IMR-90 (cell line): ENCODE measurements at regions not wholly inside any gene's neighbourhood (a gene's known extent, or its start where the extent isn't known, plus 50 kb on each side); places are given as distances from the start of the nearest gene placed in this dataset.
A peak's percentile ranks its signal among the peaks of the same experiment; 100 is the strongest.

Experiments used
- ATAC-seq: fragments of 200-7000 bp; cut with Tn5 transposase; 2 replicates; pipeline ENCODE4 v1.9.1; 2020; ENCODE audit warnings: low read depth, mild to moderate bottlenecking, moderate library complexity
- BruUV-seq: library from RNA; stranded (reverse); fragments of 400-500 nt; replicated peaks from 2 replicates; lab custom pipeline; 2021; lab: Mats Ljungman, UMichigan
- CTCF ChIA-PET: fragments of 300-600 bp; formaldehyde crosslinking; extraction: SDS; loops from one replicate; lab custom pipeline; 2021; ENCODE audit warnings: antibody characterized with exemption; lab: Yijun Ruan, JAX
- POLR2A ChIA-PET: fragments of 300-600 bp; sonication (Branson Sonifier 250); formaldehyde crosslinking; loops from one replicate; lab custom pipeline; 2022; ENCODE audit warnings: antibody characterized with exemption; ENCODE audit not compliant: unreplicated experiment; lab: Charles Lee
- DNase-seq: peaks from one replicate; pipeline ENCODE4 v3.0.0; 2013
- H2AFZ ChIP-seq: replicated peaks from 2 replicates; pipeline ENCODE3; 2013; ENCODE audit warnings: low read length, mild to moderate bottlenecking; ENCODE audit not compliant: poor library complexity
- H2AK5ac ChIP-seq: 2 replicates; pipeline ENCODE4 v1.6.1; 2013; ENCODE audit warnings: low read depth, low read length, inconsistent platforms
- H2AK9ac ChIP-seq: replicated peaks from 2 replicates; pipeline ENCODE3; 2013; ENCODE audit warnings: mild to moderate bottlenecking, low read depth, low read length, moderate library complexity; ENCODE audit not compliant: poor library complexity
- H2BK120ac ChIP-seq: 2 replicates; pipeline ENCODE4 v1.6.1; 2013; ENCODE audit warnings: low read depth, low read length, inconsistent platforms
- H2BK15ac ChIP-seq: 3 replicates; pipeline ENCODE4 v1.6.1; 2013; ENCODE audit warnings: low read depth, low read length, inconsistent platforms
- H2BK20ac ChIP-seq: 2 replicates; pipeline ENCODE4 v1.6.1; 2013; ENCODE audit warnings: low read depth, mild to moderate bottlenecking, inconsistent platforms, low read length, moderate library complexity
- H2BK5ac ChIP-seq: 2 replicates; pipeline ENCODE4 v1.6.1; 2013; ENCODE audit warnings: mild to moderate bottlenecking, low read depth, low read length, inconsistent platforms; ENCODE audit not compliant: poor library complexity, severe bottlenecking
- H3K14ac ChIP-seq: replicated peaks from 2 replicates; pipeline ENCODE4 v1.6.1; 2013; ENCODE audit warnings: low read depth, low read length, inconsistent platforms
- H3K18ac ChIP-seq: 2 replicates; pipeline ENCODE4 v1.6.1; 2013; ENCODE audit warnings: low read depth, low read length, control low read depth
- H3K23ac ChIP-seq: 2 replicates; pipeline ENCODE4 v1.6.1; 2013; ENCODE audit warnings: low read depth, low read length, inconsistent platforms
- H3K27ac ChIP-seq: 2 replicates; pipeline ENCODE4 v1.5.1; 2013; ENCODE audit warnings: mild to moderate bottlenecking, control low read depth, low read length; ENCODE audit not compliant: insufficient read depth
- H3K27me3 ChIP-seq: 2 replicates; pipeline ENCODE4 v1.6.1; 2013; ENCODE audit warnings: low read length; ENCODE audit not compliant: control insufficient read depth, insufficient read depth
- H3K36me3 ChIP-seq: 2 replicates; pipeline ENCODE4 v1.6.1; 2013; ENCODE audit warnings: low read length, mixed read lengths; ENCODE audit not compliant: control insufficient read depth, insufficient read depth
- H3K4ac ChIP-seq: 2 replicates; pipeline ENCODE4 v1.6.1; 2013; ENCODE audit warnings: low read depth, low read length, inconsistent platforms
- H3K4me1 ChIP-seq: 2 replicates; pipeline ENCODE4 v1.6.1; 2013; ENCODE audit warnings: low read length, mixed read lengths; ENCODE audit not compliant: control insufficient read depth, insufficient read depth
- H3K4me2 ChIP-seq: 2 replicates; pipeline ENCODE4 v1.6.1; 2013; ENCODE audit warnings: low read depth, mild to moderate bottlenecking, control low read depth, low read length, moderate library complexity
- H3K4me3 ChIP-seq: 2 replicates; pipeline ENCODE4 v1.5.1; 2013; ENCODE audit warnings: low read depth, mild to moderate bottlenecking, control low read depth, low read length, moderate library complexity; ENCODE audit not compliant: insufficient read depth
- H3K56ac ChIP-seq: 2 replicates; pipeline ENCODE4 v1.6.1; 2013; ENCODE audit warnings: low read length, inconsistent platforms; ENCODE audit not compliant: insufficient read depth; ENCODE audit errors: extremely low read depth
- H3K79me1 ChIP-seq, 2 experiments: 2 replicates each; pipeline ENCODE4 v1.6.1; 2013; ENCODE audit warnings: low read length in 2 of 2, inconsistent platforms in 1 of 2, low read depth in 1 of 2
- H3K9ac ChIP-seq: 2 replicates; pipeline ENCODE4 v1.6.1; 2013; ENCODE audit warnings: low read depth, low read length, control low read depth
- H3K9me1 ChIP-seq: 2 replicates; pipeline ENCODE4 v1.6.1; 2013; ENCODE audit warnings: low read length, inconsistent platforms; ENCODE audit not compliant: insufficient read depth
- H3K9me3 ChIP-seq: 2 replicates; pipeline ENCODE4 v1.6.1; 2013; ENCODE audit warnings: low read length; ENCODE audit not compliant: control insufficient read depth, insufficient read depth
- H4K20me1 ChIP-seq: 2 replicates; pipeline ENCODE4 v1.6.1; 2013; ENCODE audit warnings: low read length, inconsistent platforms; ENCODE audit not compliant: insufficient read depth
- H4K5ac ChIP-seq: 2 replicates; pipeline ENCODE4 v1.6.1; 2013; ENCODE audit warnings: mild to moderate bottlenecking, low read depth, low read length, control low read depth
- H4K8ac ChIP-seq, 2 experiments: 2 replicates each; pipeline ENCODE4 v1.6.1; 2013; ENCODE audit warnings: low read depth in 2 of 2, low read length in 2 of 2, control low read depth in 1 of 2, inconsistent platforms in 1 of 2
- H4K91ac ChIP-seq: 2 replicates; pipeline ENCODE4 v1.6.1; 2013; ENCODE audit warnings: low read depth, low read length, inconsistent platforms; ENCODE audit not compliant: insufficient read depth
- BHLHE40 ChIP-seq: fragments of 150-350 bp; IDR thresholded peaks from 2 replicates; pipeline ENCODE4 v1.6.1; 2016; ENCODE audit warnings: mild to moderate bottlenecking, low read depth, low read length
- CEBPB ChIP-seq: IDR thresholded peaks from 2 replicates; pipeline ENCODE4 v1.6.1; 2012; ENCODE audit warnings: low read depth, low read length, improper control_type of control experiment
- CHD1 ChIP-seq: IDR thresholded peaks from 2 replicates; pipeline ENCODE4 v1.6.1; 2012; ENCODE audit warnings: low read depth, low read length, improper control_type of control experiment
- CTCF ChIP-seq: conservative IDR thresholded peaks from 2 replicates; pipeline ENCODE4 v1.5.1; 2012; ENCODE audit warnings: mild to moderate bottlenecking, low read depth, low read length, improper control_type of control experiment
- ELK1 ChIP-seq: fragments of 150-350 bp; IDR thresholded peaks from 2 replicates; pipeline ENCODE4 v1.6.1; 2016; ENCODE audit warnings: low read depth, mild to moderate bottlenecking, low read length, moderate library complexity, borderline replicate concordance
- FOS ChIP-seq: fragments of 150-350 bp; IDR thresholded peaks from 2 replicates; pipeline ENCODE4 v1.6.1; 2016; ENCODE audit warnings: low read depth, low read length
- MAFK ChIP-seq: IDR thresholded peaks from 2 replicates; pipeline ENCODE4 v1.6.1; 2012; ENCODE audit warnings: low read depth, low read length, improper control_type of control experiment
- MAZ ChIP-seq: IDR thresholded peaks from 2 replicates; pipeline ENCODE4 v1.6.1; 2012; ENCODE audit warnings: low read depth, mild to moderate bottlenecking, low read length, improper control_type of control experiment, moderate library complexity, borderline replicate concordance
- MXI1 ChIP-seq: IDR thresholded peaks from 2 replicates; pipeline ENCODE4 v1.6.1; 2012; ENCODE audit warnings: low read depth, mild to moderate bottlenecking, low read length, moderate library complexity, borderline replicate concordance
- NFE2L2 ChIP-seq: fragments of 150-350 bp; IDR thresholded peaks from 2 replicates; pipeline ENCODE4 v1.6.1; 2016; ENCODE audit warnings: low read depth, mild to moderate bottlenecking, low read length
- POLR2A ChIP-seq: IDR thresholded peaks from 2 replicates; pipeline ENCODE4 v1.6.1; 2012; ENCODE audit warnings: mild to moderate bottlenecking, low read depth, low read length
- RAD21 ChIP-seq: IDR thresholded peaks from 2 replicates; pipeline ENCODE4 v1.6.1; 2012; ENCODE audit warnings: low read length, improper control_type of control experiment
- RCOR1 ChIP-seq: IDR thresholded peaks from 2 replicates; pipeline ENCODE4 v1.6.1; 2012; ENCODE audit warnings: mild to moderate bottlenecking, low read length, improper control_type of control experiment; ENCODE audit not compliant: insufficient replicate concordance
- RFX5 ChIP-seq: IDR thresholded peaks from 2 replicates; pipeline ENCODE4 v1.8.0; 2012; ENCODE audit warnings: low read depth, mild to moderate bottlenecking, low read length, moderate library complexity
- SMC3 ChIP-seq: fragments of 150-350 bp; IDR thresholded peaks from 2 replicates; pipeline ENCODE4 v1.6.1; 2016; ENCODE audit warnings: low read depth, mild to moderate bottlenecking, antibody characterized with exemption, low read length, moderate library complexity
- USF2 ChIP-seq: fragments of 150-350 bp; IDR thresholded peaks from 2 replicates; pipeline ENCODE4 v1.6.1; 2017; ENCODE audit warnings: mild to moderate bottlenecking, antibody characterized with exemption, low read length, low read depth
- WGBS, 2 experiments: methylation state at CpG; one replicate each; pipeline versions ENCODE4 v1.1.5 to v1.1.7; 2013; ENCODE audit warnings: missing lambda C conversion rate in 2 of 2; ENCODE audit not compliant: insufficient read length in 1 of 2; ENCODE audit errors: extremely low coverage in 2 of 2; 5-methylcytosine and 5-hydroxymethylcytosine counted together
- dilution Hi-C: fragments of 300-500 bp; cut with HindIII; formaldehyde crosslinking; loops from one replicate; pipeline ENCODE4 v1.14.3; 2018; ENCODE audit warnings: low sequenced_read_pairs; ENCODE audit not compliant: unreplicated experiment
- in situ Hi-C: fragments of 300-500 bp; cut with MboI; formaldehyde crosslinking; loops from 3 replicates; pipeline ENCODE4 v1.14.3; 2019; ENCODE audit warnings: low sequenced_read_pairs, inconsistent platforms, mixed read lengths
- intact Hi-C: fragments of 100-400 bp; cut with micrococcal nuclease; formaldehyde crosslinking; loops from 2 replicates; pipeline ENCODE4 v1.10.0; 2022

DNA sequence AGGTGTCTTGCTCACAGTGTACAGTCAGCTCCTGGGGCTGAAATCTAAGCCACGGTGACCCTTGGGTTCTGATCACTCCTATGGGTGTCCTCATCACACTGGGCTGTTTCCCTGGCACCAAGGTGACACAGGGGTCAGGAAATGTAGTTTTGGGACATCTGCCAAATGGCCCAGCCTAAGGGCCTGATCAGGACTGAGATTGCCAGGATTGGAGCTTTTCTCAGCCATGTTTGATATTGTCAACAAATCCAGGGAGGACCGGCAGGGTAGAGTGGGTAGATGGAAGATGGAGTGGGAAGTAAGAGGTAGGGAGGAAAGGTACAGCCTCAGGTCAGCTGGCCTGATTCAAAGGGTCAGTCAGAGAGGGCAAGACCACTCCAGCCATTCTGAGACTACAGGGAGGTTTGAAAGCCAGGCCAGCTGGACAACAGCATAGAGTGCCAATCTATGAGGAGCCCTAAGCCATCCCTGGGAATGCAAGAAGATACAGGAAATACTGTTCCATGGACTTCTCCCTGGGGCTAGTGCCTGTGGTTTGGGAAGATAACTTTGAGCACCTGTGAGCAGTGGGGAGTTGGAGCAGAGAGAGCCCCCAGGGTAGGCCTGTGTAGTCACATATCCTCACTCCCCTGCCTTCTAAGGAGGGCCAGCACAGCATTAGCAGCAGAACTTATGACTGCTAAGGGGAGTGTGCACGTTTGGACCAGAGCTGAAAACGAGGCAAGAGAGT lies 377.3 kb upstream of the ZMIZ1 start:
- WGBS, 2 experiments = 80% methylated on average over 1 of the region's 4 CpGs; no CpG with 5 or more reads in 1 of the 2 experiments
- Histone ChIP-seq H3K9ac (no peak overlapping the region), H3K27me3 (peaks cover 12% of the 10 kb centered on the region), H3K4me3 (no peak overlapping the region), H2BK5ac (no peak overlapping the region), H2BK15ac (no peak overlapping the region), H2BK20ac (no peak overlapping the region), H3K9me1 (peaks cover 9% of the 10 kb centered on the region; the same call in 1 of the 2 replicates), H3K9me3 (no peaks in the 10 kb centered on the region), H4K20me1 (no peaks in the 10 kb centered on the region), H2BK120ac (no peak overlapping the region), H3K23ac (no peak overlapping the region), H4K91ac (no peak overlapping the region), H3K18ac (no peak overlapping the region), H3K27ac (no peak overlapping the region), H3K56ac (no peak overlapping the region), H2AFZ (peak overlapping the region; percentile 37), H4K8ac (no peak overlapping the region), H3K79me1 (no peaks in the 10 kb centered on the region), H3K4ac (no peak overlapping the region), H3K4me2 (no peak overlapping the region), H3K14ac (no peak overlapping the region), H3K4me1 (peaks cover 2% of the 10 kb centered on the region; the same call in 1 of the 2 replicates), H2AK9ac (no peak overlapping the region), H4K5ac (no peak overlapping the region), H3K36me3 (no peaks in the 10 kb centered on the region), H2AK5ac (no peak overlapping the region)
- ChIA-PET POLR2A (no interaction called here), CTCF (no interaction called here)
- no TSS peak for BruUV-seq
- intact Hi-C loops (no loop called here), dilution Hi-C loops (no loop called here), in situ Hi-C loops (no loop called here)
- no peak for DNase-seq
- TF ChIP-seq RFX5 = no peak
- TF ChIP-seq POLR2A = no peak
- no peak for TF ChIP-seq NFE2L2
- TF ChIP-seq MAFK = no peak
- no peak for TF ChIP-seq MAZ
- no peak for TF ChIP-seq CEBPB
- TF ChIP-seq CTCF = no peak
- no peak for TF ChIP-seq RAD21
- TF ChIP-seq SMC3 = no peak
- no peak for TF ChIP-seq USF2
- TF ChIP-seq BHLHE40 = no peak
- no peak for TF ChIP-seq MXI1
- TF ChIP-seq FOS = no peak
- TF ChIP-seq ELK1 = no peak
- no peak for TF ChIP-seq CHD1
- no peak for TF ChIP-seq RCOR1
- no peak for ATAC-seq
